ENCODE measurements at regions not wholly inside any gene's neighbourhood (a gene's known extent, or its start where the extent isn't known, plus 50 kb on each side); places are given as distances from the start of the nearest gene placed in this dataset.

DNA sequence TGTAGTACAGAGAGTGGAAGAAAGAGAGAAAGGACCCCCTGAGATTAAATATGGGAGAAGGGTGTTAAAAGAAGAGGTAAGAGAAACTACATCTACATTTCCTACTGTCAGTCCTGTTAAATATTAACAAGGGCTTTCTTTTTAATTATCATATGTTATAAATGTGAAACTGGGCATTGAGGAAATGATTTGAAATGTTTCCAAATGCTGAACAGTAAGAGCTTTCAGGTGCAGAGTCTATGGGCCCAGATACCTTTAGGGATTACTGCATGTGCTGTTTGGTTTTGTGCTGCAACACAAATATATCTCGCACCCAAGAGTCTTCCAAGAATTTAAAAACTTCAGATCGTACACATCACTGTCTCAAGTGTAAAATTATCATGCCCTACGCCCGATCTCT, 176.3 kb downstream of the RBM26 start:
- TF ChIP-seq SUZ12 (IDR thresholded peaks at IDR 0.05; ENCODE audit: low read length) (no peak), SP2 (IDR thresholded peaks at IDR 0.05; ENCODE audit: low read length) (no peak), SIN3A (conservative IDR thresholded peaks at IDR 0.05 in 1 of 2, IDR thresholded peaks at IDR 0.05 in 1 of 2; ENCODE audit: low read depth in 1 of 2, low read length in 2 of 2) (no peak), JUN (IDR thresholded peaks at IDR 0.05; ENCODE audit: low read depth, low read length) (no peak), EZH2 (IDR thresholded peaks at IDR 0.05; ENCODE audit: low read depth, low read length, severe bottlenecking) (no peak), ZNF274 (IDR thresholded peaks at IDR 0.05; ENCODE audit: borderline replicate concordance, extremely low read depth, low read length) (no peak)
- TF ChIP-seq, protein P1, sequence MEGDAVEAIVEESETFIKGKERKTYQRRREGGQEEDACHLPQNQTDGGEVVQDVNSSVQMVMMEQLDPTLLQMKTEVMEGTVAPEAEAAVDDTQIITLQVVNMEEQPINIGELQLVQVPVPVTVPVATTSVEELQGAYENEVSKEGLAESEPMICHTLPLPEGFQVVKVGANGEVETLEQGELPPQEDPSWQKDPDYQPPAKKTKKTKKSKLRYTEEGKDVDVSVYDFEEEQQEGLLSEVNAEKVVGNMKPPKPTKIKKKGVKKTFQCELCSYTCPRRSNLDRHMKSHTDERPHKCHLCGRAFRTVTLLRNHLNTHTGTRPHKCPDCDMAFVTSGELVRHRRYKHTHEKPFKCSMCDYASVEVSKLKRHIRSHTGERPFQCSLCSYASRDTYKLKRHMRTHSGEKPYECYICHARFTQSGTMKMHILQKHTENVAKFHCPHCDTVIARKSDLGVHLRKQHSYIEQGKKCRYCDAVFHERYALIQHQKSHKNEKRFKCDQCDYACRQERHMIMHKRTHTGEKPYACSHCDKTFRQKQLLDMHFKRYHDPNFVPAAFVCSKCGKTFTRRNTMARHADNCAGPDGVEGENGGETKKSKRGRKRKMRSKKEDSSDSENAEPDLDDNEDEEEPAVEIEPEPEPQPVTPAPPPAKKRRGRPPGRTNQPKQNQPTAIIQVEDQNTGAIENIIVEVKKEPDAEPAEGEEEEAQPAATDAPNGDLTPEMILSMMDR (IDR thresholded peaks at IDR 0.05; ENCODE audit: control extremely low read depth in 1 of 3, insufficient read depth in 1 of 3, low read depth in 1 of 3, low read length in 3 of 3), result no peak

Data from H1 (cell line).